ENCODE measurements at regions not wholly inside any gene's neighbourhood (a gene's known extent, or its start where the extent isn't known, plus 50 kb on each side); places are given as distances from the start of the nearest gene placed in this dataset.
"Not testable (repeated sequence)": the region's sequence is repeated elsewhere in the genome, so short reads cannot be mapped to it uniquely, and the experiment has no call there.

GRCh38 chr2:185676316-185676715, 62.3 kb upstream of the FSIP2 start:
- WGBS, 2 experiments (ENCODE audit: extremely low coverage in 1 of 2, insufficient coverage in 1 of 2, insufficient read length in 1 of 2, insufficient replicate concordance in 2 of 2, low coverage in 1 of 2, low lambda C conversion rate in 2 of 2, missing lambda C conversion rate in 1 of 2) = 92% methylated on average over 2 of the region's 2 CpGs; no CpG with 5 or more reads in 1 of the 2 experiments

GRCh38 chr2:185687001-185687400, 51.6 kb upstream of the FSIP2 start:
- CTCF ChIA-PET (ENCODE audit: partially characterized antibody) = interaction anchor here (0.6 kb wide), 1 partner anchor 75 kb away, joined by 3 read pairs; no protein-coding TSS in a partner anchor
- H3K4ac ChIP-seq (replicated peaks; ENCODE audit: insufficient read length, low read depth, low read length); FAIRE-seq; H3K4me2 ChIP-seq (ENCODE audit: insufficient read depth in 1 of 2, low read depth in 2 of 2, low read length in 2 of 2); DNase-seq (ENCODE audit: low read depth in 1 of 2, low spot score in 2 of 2); H3K18ac ChIP-seq (ENCODE audit: extremely low read depth, low read length); H3K23ac ChIP-seq (ENCODE audit: insufficient read length); POLR2A ChIA-PET (ENCODE audit: partially characterized antibody); H4K20me1 ChIP-seq (replicated peaks in 1 of 2; ENCODE audit: control insufficient read depth in 1 of 2, insufficient read depth in 2 of 2, low read length in 2 of 2); H2BK12ac ChIP-seq (ENCODE audit: low read depth, low read length); H2BK5ac ChIP-seq (ENCODE audit: low read depth, low read length); H2BK20ac ChIP-seq (ENCODE audit: low read length); H3K4me3 ChIP-seq (ENCODE audit: extremely low read depth in 1 of 4, insufficient read depth in 2 of 4, low read depth in 3 of 4, low read length in 4 of 4); H3K23me2 ChIP-seq (ENCODE audit: low read depth, low read length); H2AFZ ChIP-seq (ENCODE audit: low read length); H3K9me3 ChIP-seq (ENCODE audit: insufficient read depth in 2 of 2, low read depth in 1 of 2, low read length in 1 of 2); H3K9ac ChIP-seq (replicated peaks in 1 of 4; ENCODE audit: extremely low read depth in 1 of 4, low read depth in 3 of 4, low read length in 3 of 4); H4K91ac ChIP-seq (replicated peaks; ENCODE audit: insufficient read length, low read length); H3K14ac ChIP-seq (ENCODE audit: insufficient read length); H3K27ac ChIP-seq (ENCODE audit: low read depth, low read length); H2BK15ac ChIP-seq (ENCODE audit: low read length); H3K79me1 ChIP-seq (ENCODE audit: low read depth, low read length); H3K56ac ChIP-seq (replicated peaks; ENCODE audit: insufficient read length, low read depth, low read length); H4K8ac ChIP-seq (ENCODE audit: extremely low read depth, insufficient read depth, low read length); H3K79me2 ChIP-seq (ENCODE audit: control insufficient read depth in 1 of 2, insufficient read depth in 2 of 2, low read length in 2 of 2); H3K36me3 ChIP-seq (ENCODE audit: control insufficient read depth in 2 of 4, insufficient read depth in 4 of 4, low read length in 3 of 4); H2AK5ac ChIP-seq (ENCODE audit: low read depth, low read length); H3K27me3 ChIP-seq (replicated peaks in 1 of 4; ENCODE audit: control insufficient read depth in 3 of 4, extremely low read depth in 1 of 4, insufficient read depth in 3 of 4, low read length in 3 of 4); H3K4me1 ChIP-seq (replicated peaks in 1 of 4; ENCODE audit: control insufficient read depth in 3 of 4, insufficient read depth in 4 of 4, low read length in 3 of 4); H2BK120ac ChIP-seq (replicated peaks; ENCODE audit: low read depth, low read length); H4K5ac ChIP-seq (ENCODE audit: insufficient read length, low read depth, low read length): not testable (repeated sequence)
- WGBS, 2 experiments (ENCODE audit: extremely low coverage in 1 of 2, insufficient coverage in 1 of 2, insufficient read length in 1 of 2, insufficient replicate concordance in 2 of 2, low coverage in 1 of 2, low lambda C conversion rate in 2 of 2, missing lambda C conversion rate in 1 of 2) = 86% methylated on average over 3 of the region's 3 CpGs; no CpG with 5 or more reads in 1 of the 2 experiments

More at GRCh38 chr2:185676316-185676715, 62.3 kb upstream of the FSIP2 start:
- no peak overlapping the region for H3K27ac ChIP-seq (ENCODE audit: low read depth, low read length)
- no peak overlapping the region for H3K4ac ChIP-seq (replicated peaks; ENCODE audit: insufficient read length, low read depth, low read length)
- peaks cover 0 to 4% of the 10 kb centered on the region in 2 experiments; a peak in 1 of 4 replicates for H3K9me3 ChIP-seq (ENCODE audit: insufficient read depth in 2 of 2, low read depth in 1 of 2, low read length in 1 of 2)
- no peaks in the 10 kb centered on the region for H3K36me3 ChIP-seq (ENCODE audit: control insufficient read depth in 2 of 4, insufficient read depth in 4 of 4, low read length in 3 of 4)
- H3K23me2 ChIP-seq (ENCODE audit: low read depth, low read length) = no peaks in the 10 kb centered on the region
- H3K18ac ChIP-seq (ENCODE audit: extremely low read depth, low read length) = no peak overlapping the region
- CTCF ChIA-PET (ENCODE audit: partially characterized antibody) = interaction anchor here (0.5 kb wide), 1 partner anchor 265 kb away, joined by 3 read pairs; no protein-coding TSS in a partner anchor
- no peak overlapping the region for H4K8ac ChIP-seq (ENCODE audit: extremely low read depth, insufficient read depth, low read length)
- no peak overlapping the region for H2AFZ ChIP-seq (ENCODE audit: low read length)
- H3K4me2 ChIP-seq (ENCODE audit: insufficient read depth in 1 of 2, low read depth in 2 of 2, low read length in 2 of 2) = no peak overlapping the region
- H3K79me1 ChIP-seq (ENCODE audit: low read depth, low read length) = no peaks in the 10 kb centered on the region
- no peak overlapping the region for H4K91ac ChIP-seq (replicated peaks; ENCODE audit: insufficient read length, low read length)
- no peaks in the 10 kb centered on the region for H4K20me1 ChIP-seq (replicated peaks in 1 of 2; ENCODE audit: control insufficient read depth in 1 of 2, insufficient read depth in 2 of 2, low read length in 2 of 2)
- H3K23ac ChIP-seq (ENCODE audit: insufficient read length) = no peak overlapping the region
- H2BK5ac ChIP-seq (ENCODE audit: low read depth, low read length) = no peak overlapping the region
- no peak overlapping the region for H2BK20ac ChIP-seq (ENCODE audit: low read length)
- no peak overlapping the region for H2AK5ac ChIP-seq (ENCODE audit: low read depth, low read length)
- H3K14ac ChIP-seq (ENCODE audit: insufficient read length) = no peak overlapping the region
- no peak for TF ChIP-seq ASH2L (IDR thresholded peaks at IDR 0.05; ENCODE audit: low read length)
- TF ChIP-seq BRCA1 (IDR thresholded peaks at IDR 0.05; ENCODE audit: low read depth, low read length) = no peak
- no peak for TF ChIP-seq RBBP5 (IDR thresholded peaks at IDR 0.05; ENCODE audit: borderline replicate concordance, low read depth, low read length)
- no peaks in the 10 kb centered on the region for H3K27me3 ChIP-seq (replicated peaks in 1 of 4; ENCODE audit: control insufficient read depth in 3 of 4, extremely low read depth in 1 of 4, insufficient read depth in 3 of 4, low read length in 3 of 4)
- FAIRE-seq (no peak), DNase-seq (ENCODE audit: low read depth in 1 of 2, low spot score in 2 of 2) (no peak)
- no peak overlapping the region for H2BK120ac ChIP-seq (replicated peaks; ENCODE audit: low read depth, low read length)
- H2BK15ac ChIP-seq (ENCODE audit: low read length) = no peak overlapping the region
- H4K5ac ChIP-seq (ENCODE audit: insufficient read length, low read depth, low read length) = no peak overlapping the region
- no peak overlapping the region for H3K4me3 ChIP-seq (ENCODE audit: extremely low read depth in 1 of 4, insufficient read depth in 2 of 4, low read depth in 3 of 4, low read length in 4 of 4)
- no peaks in the 10 kb centered on the region; a peak in 1 of 7 replicates for H3K4me1 ChIP-seq (replicated peaks in 1 of 4; ENCODE audit: control insufficient read depth in 3 of 4, insufficient read depth in 4 of 4, low read length in 3 of 4)
- no peak overlapping the region for H3K56ac ChIP-seq (replicated peaks; ENCODE audit: insufficient read length, low read depth, low read length)
- POLR2A ChIA-PET (ENCODE audit: partially characterized antibody) = no interaction called here
- no peak overlapping the region; a peak in 1 of 7 replicates for H3K9ac ChIP-seq (replicated peaks in 1 of 4; ENCODE audit: extremely low read depth in 1 of 4, low read depth in 3 of 4, low read length in 3 of 4)
- no peaks in the 10 kb centered on the region for H3K79me2 ChIP-seq (ENCODE audit: control insufficient read depth in 1 of 2, insufficient read depth in 2 of 2, low read length in 2 of 2)
- H2BK12ac ChIP-seq (ENCODE audit: low read depth, low read length) = no peak overlapping the region

Measured in H1 (cell line).